ENCODE measurements at regions not wholly inside any gene's neighbourhood (a gene's known extent, or its start where the extent isn't known, plus 50 kb on each side); places are given as distances from the start of the nearest gene placed in this dataset.

DNA sequence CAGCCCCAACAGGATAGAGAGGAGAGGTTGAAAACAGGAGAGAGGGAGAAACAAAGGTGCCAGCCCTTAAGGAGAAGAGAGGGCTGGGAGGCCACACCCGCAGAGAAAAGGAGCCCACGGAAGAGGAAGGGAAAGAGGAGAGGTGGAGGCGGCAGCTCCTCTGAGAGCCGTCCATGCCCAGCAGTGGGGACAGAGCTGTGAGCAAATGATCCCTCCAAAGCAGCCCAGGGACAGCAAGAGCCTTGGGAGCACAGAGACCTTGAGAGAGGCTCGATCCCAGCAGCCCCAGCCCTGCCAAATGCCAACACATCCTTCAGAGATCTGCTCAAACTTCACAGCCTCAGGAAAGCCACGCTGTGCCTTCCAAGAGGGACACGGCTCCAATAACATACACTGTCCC is 66.7 kb upstream of the CORO2B start:
- no peak overlapping the region for H3K27ac ChIP-seq (replicated peaks; ENCODE audit: low read length)
- H3K18ac ChIP-seq (ENCODE audit: low read length), result no peak overlapping the region
- H3K4me2 ChIP-seq (ENCODE audit: insufficient read depth, low read length, poor library complexity, severe bottlenecking), result no peak overlapping the region
- no peaks in the 10 kb centered on the region for H3K79me1 ChIP-seq (ENCODE audit: low read depth, low read length)
- no peak overlapping the region for H2AFZ ChIP-seq (ENCODE audit: low read length)
- peaks cover 5 to 9% of the 10 kb centered on the region in 2 donors for H3K4me1 ChIP-seq (ENCODE audit: control insufficient read depth in 2 of 2, insufficient read depth in 1 of 2, low read depth in 1 of 2, low read length in 2 of 2)
- no peak overlapping the region for H3K4me3 ChIP-seq (ENCODE audit: low read length in 2 of 2)
- H2BK15ac ChIP-seq (ENCODE audit: low read length), result no peak overlapping the region
- peaks cover 0 to 9% (median 0%) of the 10 kb centered on the region in 3 experiments for H3K27me3 ChIP-seq (ENCODE audit: control insufficient read depth in 3 of 3, insufficient read depth in 3 of 3, low read depth in 1 of 3, low read length in 3 of 3)
- H3K23ac ChIP-seq (ENCODE audit: low read depth, low read length, poor library complexity), result no peak overlapping the region
- H3K9me3 ChIP-seq (replicated peaks in 1 of 2; ENCODE audit: control insufficient read depth in 2 of 2, insufficient read depth in 1 of 2, low read depth in 1 of 2, low read length in 2 of 2), result no peaks in the 10 kb centered on the region
- H3K4ac ChIP-seq (ENCODE audit: low read length), result no peak overlapping the region
- H2AK5ac ChIP-seq (ENCODE audit: low read depth, low read length), result no peak overlapping the region
- no CpG with 5 or more reads among the region's 7 CpGs for WGBS, 2 donors (ENCODE audit: extremely low coverage in 2 of 2, insufficient read length in 2 of 2, insufficient replicate concordance in 1 of 2)
- peak overlapping the region; percentile 46 for H2BK5ac ChIP-seq (ENCODE audit: low read length)
- no peak overlapping the region for H3K14ac ChIP-seq (ENCODE audit: low read length)
- H2BK120ac ChIP-seq (ENCODE audit: low read depth, low read length), result no peak overlapping the region
- DNase-seq (ENCODE audit: low spot score), result no peak
- no peak overlapping the region for H4K8ac ChIP-seq (ENCODE audit: low read depth, low read length)
- no peaks in the 10 kb centered on the region for H3K36me3 ChIP-seq (replicated peaks in 1 of 2; ENCODE audit: control insufficient read depth in 2 of 2, insufficient read depth in 2 of 2, low read length in 2 of 2)
- H2BK12ac ChIP-seq (ENCODE audit: low read length), result no peak overlapping the region
- H3K9ac ChIP-seq (ENCODE audit: low read depth, low read length, poor library complexity), result no peak overlapping the region
- no peak overlapping the region for H4K91ac ChIP-seq (ENCODE audit: low read depth, low read length, poor library complexity)

DNA sequence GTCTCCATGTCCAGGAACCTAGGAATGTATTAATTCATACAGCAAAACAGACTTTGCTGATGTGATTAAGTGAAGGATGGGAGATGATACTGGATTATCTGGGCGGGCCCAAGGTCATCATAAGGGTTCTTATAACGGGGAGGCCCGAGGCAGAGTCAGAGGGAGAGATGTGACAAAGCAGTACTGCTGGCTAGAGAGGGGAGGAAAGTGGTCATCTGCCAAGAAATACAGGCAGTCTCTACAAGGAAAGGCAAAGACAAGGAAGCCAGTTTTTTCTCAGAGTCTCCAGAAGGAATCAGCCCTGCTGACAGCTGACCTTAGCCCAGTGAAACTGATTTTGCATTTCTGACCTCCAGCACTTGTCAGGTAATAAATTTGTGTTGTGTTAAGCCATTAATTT is 66.2 kb upstream of the CORO2B start:
- Histone ChIP-seq H2BK5ac (ENCODE audit: low read length) (no peak overlapping the region), H2BK15ac (ENCODE audit: low read length) (no peak overlapping the region), H3K18ac (ENCODE audit: low read length) (no peak overlapping the region), H3K27me3 (ENCODE audit: control insufficient read depth in 3 of 3, insufficient read depth in 3 of 3, low read depth in 1 of 3, low read length in 3 of 3) (peaks cover 0 to 9% (median 0%) of the 10 kb centered on the region in 3 experiments), H2AFZ (ENCODE audit: low read length) (no peak overlapping the region), H2AK5ac (ENCODE audit: low read depth, low read length) (no peak overlapping the region), H2BK12ac (ENCODE audit: low read length) (no peak overlapping the region), H3K14ac (ENCODE audit: low read length) (no peak overlapping the region), H3K9me3 (replicated peaks in 1 of 2; ENCODE audit: control insufficient read depth in 2 of 2, insufficient read depth in 1 of 2, low read depth in 1 of 2, low read length in 2 of 2) (no peaks in the 10 kb centered on the region), H4K8ac (ENCODE audit: low read depth, low read length) (no peak overlapping the region), H3K23ac (ENCODE audit: low read depth, low read length, poor library complexity) (no peak overlapping the region), H2BK120ac (ENCODE audit: low read depth, low read length) (no peak overlapping the region), H3K36me3 (replicated peaks in 1 of 2; ENCODE audit: control insufficient read depth in 2 of 2, insufficient read depth in 2 of 2, low read length in 2 of 2) (no peaks in the 10 kb centered on the region), H4K91ac (ENCODE audit: low read depth, low read length, poor library complexity) (no peak overlapping the region), H3K4me3 (ENCODE audit: low read length in 2 of 2) (no peak overlapping the region), H3K79me1 (ENCODE audit: low read depth, low read length) (no peaks in the 10 kb centered on the region), H3K9ac (ENCODE audit: low read depth, low read length, poor library complexity) (no peak overlapping the region), H3K4me1 (ENCODE audit: control insufficient read depth in 2 of 2, insufficient read depth in 1 of 2, low read depth in 1 of 2, low read length in 2 of 2) (peaks cover 8 to 11% of the 10 kb centered on the region in 2 donors), H3K4me2 (ENCODE audit: insufficient read depth, low read length, poor library complexity, severe bottlenecking) (no peak overlapping the region), H3K27ac (replicated peaks; ENCODE audit: low read length) (no peak overlapping the region), H3K4ac (ENCODE audit: low read length) (no peak overlapping the region)
- no peak for DNase-seq (ENCODE audit: low spot score)
- WGBS, 2 donors (ENCODE audit: extremely low coverage in 2 of 2, insufficient read length in 2 of 2, insufficient replicate concordance in 1 of 2), result no CpG with 5 or more reads among the region's 3 CpGs

DNA sequence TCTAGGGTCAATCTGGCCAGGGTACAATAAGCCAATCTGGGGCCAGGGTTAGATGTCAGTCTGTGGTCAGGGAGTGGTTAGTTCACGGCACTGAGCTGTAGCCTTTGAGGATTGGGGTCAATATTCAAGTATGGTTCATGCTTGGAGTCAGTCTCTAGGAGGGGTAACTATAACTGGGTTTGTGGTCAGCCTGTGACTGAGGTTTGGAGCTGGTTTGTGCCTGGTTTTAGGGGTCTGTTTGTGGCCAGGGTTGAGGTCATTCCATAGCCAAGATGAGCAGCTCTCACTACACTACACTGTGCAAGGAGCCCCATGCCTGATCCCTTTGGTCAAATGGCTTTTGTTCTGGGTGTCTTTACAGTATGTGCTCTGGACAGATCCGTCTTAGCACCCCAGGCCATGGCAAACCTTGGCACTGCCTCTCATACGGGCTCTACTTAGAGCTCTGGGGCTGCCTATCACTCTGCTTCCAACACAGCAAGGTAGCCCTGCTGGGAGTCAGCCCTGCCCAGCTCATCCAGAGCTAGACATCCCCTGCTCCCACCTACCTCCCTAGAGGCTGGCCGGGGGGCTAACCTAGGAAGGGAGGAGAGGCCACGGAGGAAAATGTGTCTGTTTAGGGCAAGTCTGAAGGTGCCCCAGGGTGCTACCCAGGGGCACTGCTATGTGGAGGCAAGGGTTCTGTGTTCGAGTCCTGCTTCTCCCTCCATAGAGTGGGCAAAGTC is 63.3 kb upstream of the CORO2B start:
- Histone ChIP-seq H3K4me2 (ENCODE audit: insufficient read depth, low read length, poor library complexity, severe bottlenecking) (no peak overlapping the region), H2AK5ac (ENCODE audit: low read depth, low read length) (peak overlapping the region; percentile 56), H2BK5ac (ENCODE audit: low read length) (no peak overlapping the region), H4K8ac (ENCODE audit: low read depth, low read length) (no peak overlapping the region), H2AFZ (ENCODE audit: low read length) (no peak overlapping the region), H3K79me1 (ENCODE audit: low read depth, low read length) (no peaks in the 10 kb centered on the region), H3K36me3 (replicated peaks in 1 of 2; ENCODE audit: control insufficient read depth in 2 of 2, insufficient read depth in 2 of 2, low read length in 2 of 2) (no peaks in the 10 kb centered on the region), H3K14ac (ENCODE audit: low read length) (no peak overlapping the region), H3K9me3 (replicated peaks in 1 of 2; ENCODE audit: control insufficient read depth in 2 of 2, insufficient read depth in 1 of 2, low read depth in 1 of 2, low read length in 2 of 2) (no peaks in the 10 kb centered on the region), H3K4me3 (ENCODE audit: low read length in 2 of 2) (peak overlapping the region in 1 of 2 donors; percentile 24), H3K27me3 (ENCODE audit: control insufficient read depth in 3 of 3, insufficient read depth in 3 of 3, low read depth in 1 of 3, low read length in 3 of 3) (peaks cover 0 to 13% (median 0%) of the 10 kb centered on the region in 3 experiments), H3K4ac (ENCODE audit: low read length) (no peak overlapping the region), H3K23ac (ENCODE audit: low read depth, low read length, poor library complexity) (no peak overlapping the region), H3K9ac (ENCODE audit: low read depth, low read length, poor library complexity) (no peak overlapping the region), H2BK120ac (ENCODE audit: low read depth, low read length) (no peak overlapping the region), H2BK12ac (ENCODE audit: low read length) (no peak overlapping the region), H4K91ac (ENCODE audit: low read depth, low read length, poor library complexity) (no peak overlapping the region), H3K27ac (replicated peaks; ENCODE audit: low read length) (no peak overlapping the region), H2BK15ac (ENCODE audit: low read length) (peak overlapping the region; percentile 17), H3K4me1 (ENCODE audit: control insufficient read depth in 2 of 2, insufficient read depth in 1 of 2, low read depth in 1 of 2, low read length in 2 of 2) (peaks cover 14 to 18% of the 10 kb centered on the region in 2 donors), H3K18ac (ENCODE audit: low read length) (peak overlapping the region; percentile 21)
- no CpG with 5 or more reads among the region's 6 CpGs for WGBS, 2 donors (ENCODE audit: extremely low coverage in 2 of 2, insufficient read length in 2 of 2, insufficient replicate concordance in 1 of 2)
- DNase-seq (ENCODE audit: low spot score), result no peak

- Histone ChIP-seq H3K23ac (ENCODE audit: low read depth, low read length, poor library complexity) (no peak overlapping the region), H2BK120ac (ENCODE audit: low read depth, low read length) (no peak overlapping the region), H2AFZ (ENCODE audit: low read length) (peak overlapping the region; percentile 76), H3K4me3 (ENCODE audit: low read length in 2 of 2) (peak overlapping the region in 1 of 2 donors; percentile 2), H3K4me2 (ENCODE audit: insufficient read depth, low read length, poor library complexity, severe bottlenecking) (no peak overlapping the region), H3K79me1 (ENCODE audit: low read depth, low read length) (no peaks in the 10 kb centered on the region), H2BK15ac (ENCODE audit: low read length) (no peak overlapping the region), H2BK5ac (ENCODE audit: low read length) (no peak overlapping the region), H4K8ac (ENCODE audit: low read depth, low read length) (no peak overlapping the region), H3K4me1 (ENCODE audit: control insufficient read depth in 2 of 2, insufficient read depth in 1 of 2, low read depth in 1 of 2, low read length in 2 of 2) (peaks cover 14 to 17% of the 10 kb centered on the region in 2 donors), H2AK5ac (ENCODE audit: low read depth, low read length) (no peak overlapping the region), H3K4ac (ENCODE audit: low read length) (no peak overlapping the region), H3K9ac (ENCODE audit: low read depth, low read length, poor library complexity) (no peak overlapping the region), H3K18ac (ENCODE audit: low read length) (no peak overlapping the region), H4K91ac (ENCODE audit: low read depth, low read length, poor library complexity) (no peak overlapping the region), H3K27me3 (ENCODE audit: control insufficient read depth in 3 of 3, insufficient read depth in 3 of 3, low read depth in 1 of 3, low read length in 3 of 3) (peaks cover 0 to 10% (median 0%) of the 10 kb centered on the region in 3 experiments), H3K36me3 (replicated peaks in 1 of 2; ENCODE audit: control insufficient read depth in 2 of 2, insufficient read depth in 2 of 2, low read length in 2 of 2) (no peaks in the 10 kb centered on the region), H2BK12ac (ENCODE audit: low read length) (no peak overlapping the region), H3K9me3 (replicated peaks in 1 of 2; ENCODE audit: control insufficient read depth in 2 of 2, insufficient read depth in 1 of 2, low read depth in 1 of 2, low read length in 2 of 2) (no peaks in the 10 kb centered on the region), H3K27ac (replicated peaks; ENCODE audit: low read length) (peak overlapping the region; percentile 66), H3K14ac (ENCODE audit: low read length) (no peak overlapping the region)
- DNase-seq (ENCODE audit: low spot score), result peak; percentile 24
- whole genome bisulfite sequencing, 2 donors (ENCODE audit: extremely low coverage in 2 of 2, insufficient read length in 2 of 2, insufficient replicate concordance in 1 of 2), result no CpG with 5 or more reads among the region's 6 CpGs
These were observed 61.5 kb upstream of the CORO2B start for GRCh38 chr15:68517285-68517761.
